ENCODE measurements at regions not wholly inside any gene's neighbourhood (a gene's known extent, or its start where the extent isn't known, plus 50 kb on each side); places are given as distances from the start of the nearest gene placed in this dataset.
A peak's percentile ranks its signal among the peaks of the same experiment; 100 is the strongest.

DNA sequence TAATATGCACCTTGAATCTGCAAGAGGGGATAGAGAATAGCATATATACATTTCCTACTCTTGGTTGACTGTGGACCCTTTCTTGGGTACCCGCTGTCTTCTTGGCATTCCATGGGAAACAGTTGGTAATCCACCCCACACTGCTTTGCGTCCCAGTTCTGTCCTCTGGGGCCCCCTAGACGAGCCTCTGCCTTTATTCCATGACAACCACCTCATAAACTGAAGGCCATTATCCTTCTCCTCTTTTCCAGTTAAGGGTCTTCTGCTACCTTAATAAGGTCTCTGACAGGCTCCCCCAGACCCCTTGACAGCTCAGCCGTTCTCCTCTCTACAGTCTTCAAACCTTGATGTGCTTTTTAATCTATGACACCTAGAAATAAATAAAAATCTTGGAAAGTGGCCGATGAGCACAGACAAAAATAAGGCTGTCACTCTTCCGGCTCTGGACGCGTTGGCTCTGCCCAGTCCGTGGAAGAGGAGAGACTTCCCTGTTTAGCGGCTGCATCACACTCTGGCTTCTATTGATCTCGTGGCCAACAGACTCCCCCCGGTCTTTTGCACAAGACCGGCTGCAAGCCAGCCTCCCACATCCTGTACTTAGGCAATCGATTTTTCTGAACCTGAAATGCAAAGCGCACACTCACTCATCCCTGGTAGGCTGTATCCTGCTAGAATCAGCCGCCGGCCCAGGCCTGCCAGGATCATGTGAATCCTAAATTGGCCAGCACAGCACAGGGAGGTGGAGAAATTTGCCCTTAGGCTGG is 251.0 kb upstream of the TLE3 start:
- no peak overlapping the region for H3K4me3 ChIP-seq (ENCODE audit: low read length)
- TF ChIP-seq CTCF (IDR thresholded peaks at IDR 0.05; ENCODE audit: insufficient read depth, low read depth, low read length, missing control alignments): no peak
- peak; percentile 74 for DNase-seq (ENCODE audit: low read depth)

- H3K4me3 ChIP-seq (ENCODE audit: low read length): no peak overlapping the region
- no peak for TF ChIP-seq CTCF (IDR thresholded peaks at IDR 0.05; ENCODE audit: insufficient read depth, low read depth, low read length, missing control alignments)
- DNase-seq (ENCODE audit: low read depth): no peak
Measured at GRCh38 chr15:70348226-70348543, 250.5 kb upstream of the TLE3 start.

DNA sequence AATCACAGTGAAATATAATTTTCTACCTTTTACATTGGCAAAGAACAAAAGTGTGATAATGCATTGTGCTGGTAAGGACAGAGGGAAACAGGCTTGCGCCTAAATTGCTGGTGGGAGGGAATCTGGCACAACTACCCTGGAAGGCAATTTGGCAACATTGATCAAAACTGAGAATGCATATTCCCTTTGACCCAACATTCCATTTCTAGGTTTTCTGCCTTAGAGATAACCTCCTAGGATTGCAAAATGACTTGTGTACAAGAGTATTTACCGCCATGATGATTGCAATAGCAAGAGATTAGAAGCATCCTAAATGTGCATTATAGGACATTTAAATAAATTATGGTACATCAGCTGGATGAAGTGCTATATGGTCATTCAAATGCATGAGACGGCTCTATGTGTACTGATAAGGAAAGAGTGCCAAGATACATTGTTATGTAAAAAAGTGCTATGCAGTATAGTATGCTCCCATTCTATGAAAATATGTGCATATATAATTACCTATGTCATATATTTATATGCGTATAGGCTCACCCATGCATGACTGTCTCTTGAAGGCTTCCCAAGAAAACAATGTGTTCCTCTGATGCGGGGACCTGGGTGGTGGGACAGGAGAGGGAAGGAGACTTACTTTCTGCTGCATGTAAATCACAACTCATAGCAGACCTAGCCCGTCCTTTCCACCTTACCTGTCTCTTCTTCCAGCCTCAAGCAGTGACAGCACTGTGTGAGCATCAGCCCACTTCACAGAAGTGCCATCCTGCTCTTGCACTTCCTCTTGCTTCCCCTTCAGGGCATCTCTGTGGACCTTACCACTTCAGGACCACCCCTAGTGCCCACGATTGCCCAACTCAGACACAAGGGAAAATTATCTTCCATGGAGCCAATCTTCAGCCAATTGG is 249.9 kb upstream of the TLE3 start:
- TF ChIP-seq CTCF (IDR thresholded peaks at IDR 0.05; ENCODE audit: insufficient read depth, low read depth, low read length, missing control alignments): no peak
- H3K4me3 ChIP-seq (ENCODE audit: low read length): no peak overlapping the region
- DNase-seq (ENCODE audit: low read depth): no peak

DNA sequence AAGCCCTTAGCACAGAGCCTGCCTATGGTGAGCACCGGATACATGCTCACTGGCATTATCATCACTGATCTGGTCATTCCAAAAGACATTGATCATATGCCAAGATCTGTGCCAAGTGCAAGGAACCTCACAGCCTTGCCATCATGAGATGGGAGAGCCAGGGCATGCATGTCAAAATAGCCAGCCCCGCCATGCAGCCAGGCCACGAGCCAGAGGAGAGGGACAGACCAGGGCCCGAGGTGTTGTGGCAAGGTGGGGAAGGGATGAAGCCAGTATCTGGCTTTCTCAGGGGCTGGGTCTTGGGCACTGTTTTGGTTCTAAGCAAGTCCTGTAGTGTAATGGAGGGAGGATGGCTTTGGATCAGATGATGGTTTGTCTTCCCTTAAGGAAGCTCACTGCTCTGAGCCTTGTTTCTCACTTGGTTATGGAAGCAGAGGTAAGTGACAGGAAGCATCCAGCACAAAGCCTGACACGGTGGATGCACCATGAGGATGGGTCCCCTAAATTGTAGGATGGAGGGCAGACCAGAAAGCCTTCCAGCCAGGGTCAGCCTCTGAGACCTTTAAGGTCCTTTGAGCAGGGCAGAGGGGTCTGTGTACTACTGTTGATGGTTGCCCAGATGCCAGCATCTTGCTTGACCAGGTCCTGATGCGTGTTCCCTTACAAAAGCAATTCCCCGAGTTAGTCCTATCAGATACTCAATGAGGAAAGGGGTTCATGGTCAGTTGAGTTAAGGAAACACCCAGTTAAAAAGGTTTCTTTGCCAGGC is 247.7 kb upstream of the TLE3 start:
- DNase-seq (ENCODE audit: low read depth): no peak
- TF ChIP-seq CTCF (IDR thresholded peaks at IDR 0.05; ENCODE audit: insufficient read depth, low read depth, low read length, missing control alignments): no peak
- no peak overlapping the region for H3K4me3 ChIP-seq (ENCODE audit: low read length)

DNA sequence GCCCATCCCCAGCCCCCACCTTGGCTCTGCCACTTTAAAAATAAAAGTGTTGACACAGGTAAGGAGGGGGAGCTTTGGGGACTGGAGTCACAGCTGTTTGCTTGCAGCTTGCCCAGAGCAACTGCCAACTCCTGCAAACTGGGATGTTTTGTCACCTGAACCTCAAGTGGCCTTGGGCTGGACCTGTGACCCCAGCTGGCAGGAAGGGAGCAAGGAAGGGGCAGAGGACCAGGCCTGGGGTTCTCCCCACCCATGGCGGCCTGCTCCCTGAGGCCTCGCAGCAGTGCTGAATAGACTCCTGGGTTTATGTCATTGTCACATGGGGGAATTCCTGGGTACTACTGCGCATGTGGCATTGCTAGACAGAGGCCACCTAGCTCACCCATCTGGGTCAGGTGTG is 246.9 kb upstream of the TLE3 start:
- no peak for TF ChIP-seq CTCF (IDR thresholded peaks at IDR 0.05; ENCODE audit: insufficient read depth, low read depth, low read length, missing control alignments)
- DNase-seq (ENCODE audit: low read depth): no peak
- H3K4me3 ChIP-seq (ENCODE audit: low read length): no peak overlapping the region

GRCh38 chr15:70343961-70344621 is 246.4 kb upstream of the TLE3 start:
- no peak overlapping the region for H3K4me3 ChIP-seq (ENCODE audit: low read length)
- TF ChIP-seq CTCF (IDR thresholded peaks at IDR 0.05; ENCODE audit: insufficient read depth, low read depth, low read length, missing control alignments): no peak
- DNase-seq (ENCODE audit: low read depth): no peak

All from epithelial cell of esophagus (primary cell).